K562 (cell line): ENCODE measurements at regions not wholly inside any gene's neighbourhood (a gene's known extent, or its start where the extent isn't known, plus 50 kb on each side); places are given as distances from the start of the nearest gene placed in this dataset.

Experiments used
- ATAC-seq: fragments of 200-7000 bp; cut with Tn5 transposase; 3 replicates; pipeline ENCODE4 v1.9.1; 2020; ENCODE audit warnings: moderate library complexity
- BruUV-seq: library from RNA; stranded (reverse); fragments of 400-500 nt; replicated peaks from 2 replicates; lab custom pipeline; 2021; lab: Mats Ljungman, UMichigan
- CTCF ChIA-PET: fragments of 300-600 bp; formaldehyde crosslinking; extraction: SDS; loops from one replicate; lab custom pipeline; 2021; ENCODE audit warnings: low intra/inter-chr PET ratio; lab: Yijun Ruan, JAX
- POLR2A ChIA-PET: fragments of 300-600, 350-650 bp; sonication (Branson Sonifier 250); formaldehyde crosslinking; extraction: SDS; loops from one replicate; lab custom pipeline; 2021; ENCODE audit warnings: antibody characterized with exemption, inconsistent platforms; lab: Yijun Ruan, JAX
- DNase-seq, 4 experiments: peaks; one replicate each; pipeline versions ENCODE4 v3.0.0 to v3.0.0-alpha.2; 2011 to 2018; ENCODE audit warnings: low spot score in 3 of 4, mixed read lengths in 3 of 4; ENCODE audit errors: extremely low read depth in 1 of 4
- FAIRE-seq: peaks from 2 replicates; lab custom pipeline; 2011; peaks lifted over from hg19 to GRCh38; lab: Jason Lieb, UNC
- H2AFZ ChIP-seq: 2 replicates; pipeline ENCODE4 v1.6.0; 2011; ENCODE audit warnings: low read depth, low read length, control low read depth, inconsistent platforms
- H3K27ac ChIP-seq: fragments of 200-600 bp; 3 replicates; pipeline ENCODE4 v1.8.0; 2011; ENCODE audit warnings: low read depth, mild to moderate bottlenecking, control low read depth, inconsistent platforms, low read length, moderate library complexity, mixed read lengths; ENCODE audit errors: extremely low read depth
- H3K27me3 ChIP-seq, 2 experiments: fragments of 300-600 bp in 1 of 2; 2 replicates in 1 of 2; 3 replicates in 1 of 2; pipeline versions ENCODE4 v1.6.0 to v1.8.0; 2011; ENCODE audit warnings: inconsistent platforms in 2 of 2, low read length in 2 of 2, mild to moderate bottlenecking in 1 of 2, mixed read lengths in 1 of 2, moderate library complexity in 1 of 2; ENCODE audit not compliant: control insufficient read depth in 2 of 2, insufficient read depth in 2 of 2
- H3K36me3 ChIP-seq: fragments of 300-600 bp; 3 replicates; pipeline ENCODE4 v1.8.0; 2011; ENCODE audit warnings: mild to moderate bottlenecking, low read length, inconsistent platforms; ENCODE audit not compliant: control insufficient read depth, insufficient read depth
- H3K4me1 ChIP-seq, 2 experiments: fragments of 200-600 bp in 1 of 2; replicated peaks in 1 of 2; 2 replicates in 1 of 2; 3 replicates in 1 of 2; pipeline versions ENCODE4 v1.5.1 to v1.8.0; 2011; ENCODE audit warnings: inconsistent platforms in 2 of 2, low read length in 2 of 2, mild to moderate bottlenecking in 1 of 2, mixed read lengths in 1 of 2, moderate library complexity in 1 of 2; ENCODE audit not compliant: control insufficient read depth in 2 of 2, insufficient read depth in 2 of 2
- H3K4me2 ChIP-seq: 2 replicates; pipeline ENCODE4 v1.6.1; 2011; ENCODE audit warnings: low read length, control low read depth, inconsistent platforms, mixed read lengths; ENCODE audit not compliant: insufficient read depth
- H3K4me3 ChIP-seq: fragments of 200-600 bp; sonication (generic), shearing (Covaris generic); 2 replicates; pipeline ENCODE4 v1.5.1; 2016; ENCODE audit warnings: control low read depth, inconsistent platforms
- H3K79me2 ChIP-seq: fragments of 200-600 bp; 3 replicates; pipeline ENCODE4 v1.8.0; 2011; ENCODE audit warnings: low read length, inconsistent platforms; ENCODE audit not compliant: control insufficient read depth, insufficient read depth
- H3K9ac ChIP-seq, 2 experiments: 2 replicates each; pipeline versions ENCODE4 v1.6.0 to v1.6.1; 2011; ENCODE audit warnings: low read depth in 2 of 2, low read length in 2 of 2, control low read depth in 1 of 2, inconsistent platforms in 1 of 2, mild to moderate bottlenecking in 1 of 2, mixed read lengths in 1 of 2; ENCODE audit not compliant: insufficient read depth in 1 of 2
- H3K9me1 ChIP-seq: one replicate; pipeline ENCODE4 v1.6.0; 2011; ENCODE audit warnings: inconsistent platforms, mild to moderate bottlenecking, low read length, moderate library complexity; ENCODE audit not compliant: control insufficient read depth, insufficient read depth
- H3K9me3 ChIP-seq: replicated peaks from 2 replicates; pipeline ENCODE4 v1.5.1; 2011; ENCODE audit warnings: low read depth, low read length, inconsistent platforms; ENCODE audit not compliant: control insufficient read depth, insufficient read depth
- H4K20me1 ChIP-seq: replicated peaks from 2 replicates; pipeline ENCODE4 v1.6.1; 2011; ENCODE audit warnings: low read length, inconsistent platforms, mixed read lengths; ENCODE audit not compliant: control insufficient read depth, insufficient read depth
- RBM25 ChIP-seq: fragments of 200-400 bp; formaldehyde crosslinking; IDR thresholded peaks from 2 replicates; pipeline ENCODE4 v1.6.1; 2018; ENCODE audit warnings: low read length, low read depth, moderate library complexity; ENCODE audit not compliant: severe bottlenecking
- WGBS: fragments of 100-300 bp; shearing (Covaris generic); methylation state at CpG from one replicate; pipeline ENCODE4 v1.1.6; 2016; ENCODE audit warnings: low coverage, mixed read lengths; ENCODE audit not compliant: insufficient coverage; ENCODE audit errors: missing lambda C conversion rate; 5-methylcytosine and 5-hydroxymethylcytosine counted together
- in situ Hi-C: fragments of 300-500 bp; cut with MboI; formaldehyde crosslinking; loops from 4 replicates; pipeline ENCODE4 v1.15.0; 2018; ENCODE audit warnings: inconsistent platforms, mixed read lengths
- intact Hi-C: fragments of 100-400 bp; cut with micrococcal nuclease; formaldehyde crosslinking; loops from 2 replicates; pipeline ENCODE4 v1.14.2; 2022
- TF ChIP-seq, protein P1 (sequence below), 2 experiments: fragments of 450-650 bp; formaldehyde crosslinking in 1 of 2; IDR thresholded peaks; 2 replicates each; pipeline versions ENCODE4 v1.4.0 to v1.6.1; 2014 to 2020; ENCODE audit warnings: mild to moderate bottlenecking in 2 of 2, borderline replicate concordance in 1 of 2, low read depth in 1 of 2

DNA sequence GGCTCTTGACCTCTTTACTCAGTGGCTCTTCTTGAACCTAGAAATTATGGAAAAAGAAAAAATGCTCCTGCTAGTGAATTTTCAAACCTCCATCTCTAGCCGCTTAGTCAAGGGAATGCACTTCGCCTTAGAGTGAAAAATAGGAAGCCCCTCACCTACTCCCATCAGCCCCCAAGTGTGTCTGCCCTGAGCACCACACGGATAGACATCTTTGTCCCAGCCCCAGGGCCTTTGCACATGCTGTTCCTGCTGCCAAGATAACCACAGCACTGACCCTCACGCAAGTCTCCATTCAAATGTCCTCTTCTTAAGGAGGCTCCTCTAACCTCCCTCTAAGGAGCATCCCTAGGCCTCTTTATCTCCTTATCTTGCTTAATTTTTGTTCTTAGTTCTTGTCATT lies 59.6 kb downstream of the FBXO2 start:
- Histone ChIP-seq H3K27me3 (peaks cover 7 to 56% of the 10 kb centered on the region in 2 experiments; a peak in 4 of 5 replicates), H3K9me1 (no peaks in the 10 kb centered on the region), H2AFZ (no peak overlapping the region), H3K4me1 (no peaks in the 10 kb centered on the region), H3K27ac (no peak overlapping the region), H3K36me3 (no peaks in the 10 kb centered on the region), H4K20me1 (peaks cover 8% of the 10 kb centered on the region), H3K9me3 (no peaks in the 10 kb centered on the region), H3K79me2 (no peaks in the 10 kb centered on the region), H3K4me3 (no peak overlapping the region), H3K9ac (no peak overlapping the region), H3K4me2 (no peak overlapping the region)
- peak; percentile 65 for TF ChIP-seq RBM25
- TF ChIP-seq, protein P1, sequence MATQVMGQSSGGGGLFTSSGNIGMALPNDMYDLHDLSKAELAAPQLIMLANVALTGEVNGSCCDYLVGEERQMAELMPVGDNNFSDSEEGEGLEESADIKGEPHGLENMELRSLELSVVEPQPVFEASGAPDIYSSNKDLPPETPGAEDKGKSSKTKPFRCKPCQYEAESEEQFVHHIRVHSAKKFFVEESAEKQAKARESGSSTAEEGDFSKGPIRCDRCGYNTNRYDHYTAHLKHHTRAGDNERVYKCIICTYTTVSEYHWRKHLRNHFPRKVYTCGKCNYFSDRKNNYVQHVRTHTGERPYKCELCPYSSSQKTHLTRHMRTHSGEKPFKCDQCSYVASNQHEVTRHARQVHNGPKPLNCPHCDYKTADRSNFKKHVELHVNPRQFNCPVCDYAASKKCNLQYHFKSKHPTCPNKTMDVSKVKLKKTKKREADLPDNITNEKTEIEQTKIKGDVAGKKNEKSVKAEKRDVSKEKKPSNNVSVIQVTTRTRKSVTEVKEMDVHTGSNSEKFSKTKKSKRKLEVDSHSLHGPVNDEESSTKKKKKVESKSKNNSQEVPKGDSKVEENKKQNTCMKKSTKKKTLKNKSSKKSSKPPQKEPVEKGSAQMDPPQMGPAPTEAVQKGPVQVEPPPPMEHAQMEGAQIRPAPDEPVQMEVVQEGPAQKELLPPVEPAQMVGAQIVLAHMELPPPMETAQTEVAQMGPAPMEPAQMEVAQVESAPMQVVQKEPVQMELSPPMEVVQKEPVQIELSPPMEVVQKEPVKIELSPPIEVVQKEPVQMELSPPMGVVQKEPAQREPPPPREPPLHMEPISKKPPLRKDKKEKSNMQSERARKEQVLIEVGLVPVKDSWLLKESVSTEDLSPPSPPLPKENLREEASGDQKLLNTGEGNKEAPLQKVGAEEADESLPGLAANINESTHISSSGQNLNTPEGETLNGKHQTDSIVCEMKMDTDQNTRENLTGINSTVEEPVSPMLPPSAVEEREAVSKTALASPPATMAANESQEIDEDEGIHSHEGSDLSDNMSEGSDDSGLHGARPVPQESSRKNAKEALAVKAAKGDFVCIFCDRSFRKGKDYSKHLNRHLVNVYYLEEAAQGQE (IDR thresholded peaks at IDR 0.05; ENCODE audit: borderline replicate concordance), result no peak
- TF ChIP-seq, protein P1 (CRISPR knock-in tag; IDR thresholded peaks at IDR 0.05; ENCODE audit: low read depth), result no peak
- DNase-seq, result no peak
- FAIRE-seq, result no peak
- POLR2A ChIA-PET, result interaction anchor here (0.8 kb wide), 1 partner anchor 10 kb away, joined by 4 read pairs; no protein-coding TSS in a partner anchor
- no peak for ATAC-seq
- 0% methylated on average over 4 of the region's 4 CpGs for WGBS
- in situ Hi-C loops (no loop called here), intact Hi-C loops (no loop called here)
- CTCF ChIA-PET, result no interaction called here
- no TSS peak for BruUV-seq
